ENCODE measurements at regions not wholly inside any gene's neighbourhood (a gene's known extent, or its start where the extent isn't known, plus 50 kb on each side); places are given as distances from the start of the nearest gene placed in this dataset.

- no peak for TF ChIP-seq SNAI2 (CRISPR knock-in tag; IDR thresholded peaks at IDR 0.05)
- no peak for TF ChIP-seq TOX (CRISPR knock-in tag; IDR thresholded peaks at IDR 0.05; ENCODE audit: borderline replicate concordance)
- no peak for TF ChIP-seq ISL1 (CRISPR knock-in tag; IDR thresholded peaks at IDR 0.05)
Observed at GRCh38 chr13:73984201-73984600, 150.0 kb downstream of the KLF12 start.

GRCh38 chr13:73983109-73983508 lies 151.1 kb downstream of the KLF12 start:
- no peak for ATAC-seq
- no peak for TF ChIP-seq PPARA (CRISPR knock-in tag; IDR thresholded peaks at IDR 0.05; ENCODE audit: borderline replicate concordance)
- no peak for TF ChIP-seq ESRRG (CRISPR knock-in tag; IDR thresholded peaks at IDR 0.05)
- TF ChIP-seq ZNF565 (CRISPR knock-in tag; conservative IDR thresholded peaks at IDR 0.05; ENCODE audit: low read depth), result no peak
- TF ChIP-seq SNAI2 (CRISPR knock-in tag; IDR thresholded peaks at IDR 0.05), result no peak
- TF ChIP-seq CREB5 (CRISPR knock-in tag; IDR thresholded peaks at IDR 0.05; ENCODE audit: low read depth), result no peak
- no peak for TF ChIP-seq ARNTL (CRISPR knock-in tag; IDR thresholded peaks at IDR 0.05; ENCODE audit: borderline replicate concordance, low read depth)
- no peak for TF ChIP-seq PATZ1 (CRISPR knock-in tag; IDR thresholded peaks at IDR 0.05; ENCODE audit: borderline replicate concordance)
- TF ChIP-seq TOX (CRISPR knock-in tag; IDR thresholded peaks at IDR 0.05; ENCODE audit: borderline replicate concordance), result no peak
- no peak for TF ChIP-seq ISL1 (CRISPR knock-in tag; IDR thresholded peaks at IDR 0.05)
- no peak for TF ChIP-seq TCF4 (CRISPR knock-in tag; IDR thresholded peaks at IDR 0.05; ENCODE audit: borderline replicate concordance)
- no peak for TF ChIP-seq POU6F1 (CRISPR knock-in tag; IDR thresholded peaks at IDR 0.05; ENCODE audit: borderline replicate concordance, low read depth)
- TF ChIP-seq OSR1 (CRISPR knock-in tag; IDR thresholded peaks at IDR 0.05), result no peak
- TF ChIP-seq CSDC2 (CRISPR knock-in tag; IDR thresholded peaks at IDR 0.05), result no peak
- no peak for TF ChIP-seq BACH2 (CRISPR knock-in tag; IDR thresholded peaks at IDR 0.05; ENCODE audit: borderline replicate concordance)
- TF ChIP-seq ZNF8 (CRISPR knock-in tag; IDR thresholded peaks at IDR 0.05), result no peak
- no peak for TF ChIP-seq ZFP3 (CRISPR knock-in tag; IDR thresholded peaks at IDR 0.05)
- no peak for TF ChIP-seq ZC3H10 (CRISPR knock-in tag; IDR thresholded peaks at IDR 0.05)
- no peak for TF ChIP-seq RARB (CRISPR knock-in tag; IDR thresholded peaks at IDR 0.05)
- TF ChIP-seq ZFP30 (CRISPR knock-in tag; IDR thresholded peaks at IDR 0.05), result no peak
- TF ChIP-seq TSHZ2 (CRISPR knock-in tag; IDR thresholded peaks at IDR 0.05), result no peak

More at GRCh38 chr13:73984201-73984600, 150.0 kb downstream of the KLF12 start:
- ATAC-seq, result no peak

GRCh38 chr13:73981595-73981994 lies 152.6 kb downstream of the KLF12 start:
- ATAC-seq, result no peak
- TF ChIP-seq ZNF565 (CRISPR knock-in tag; conservative IDR thresholded peaks at IDR 0.05; ENCODE audit: low read depth) (no peak), TCF4 (CRISPR knock-in tag; IDR thresholded peaks at IDR 0.05; ENCODE audit: borderline replicate concordance) (no peak), POU6F1 (CRISPR knock-in tag; IDR thresholded peaks at IDR 0.05; ENCODE audit: borderline replicate concordance, low read depth) (no peak), BACH2 (CRISPR knock-in tag; IDR thresholded peaks at IDR 0.05; ENCODE audit: borderline replicate concordance) (no peak), ISL1 (CRISPR knock-in tag; IDR thresholded peaks at IDR 0.05) (no peak), GLIS3 (CRISPR knock-in tag; IDR thresholded peaks at IDR 0.05) (no peak), CSDC2 (CRISPR knock-in tag; IDR thresholded peaks at IDR 0.05) (no peak), RARB (CRISPR knock-in tag; IDR thresholded peaks at IDR 0.05) (no peak), OSR1 (CRISPR knock-in tag; IDR thresholded peaks at IDR 0.05) (no peak), TSHZ2 (CRISPR knock-in tag; IDR thresholded peaks at IDR 0.05) (no peak), ZNF8 (CRISPR knock-in tag; IDR thresholded peaks at IDR 0.05) (no peak), ZC3H10 (CRISPR knock-in tag; IDR thresholded peaks at IDR 0.05) (no peak), CREB5 (CRISPR knock-in tag; IDR thresholded peaks at IDR 0.05; ENCODE audit: low read depth) (no peak), PPARA (CRISPR knock-in tag; IDR thresholded peaks at IDR 0.05; ENCODE audit: borderline replicate concordance) (no peak), ZFP3 (CRISPR knock-in tag; IDR thresholded peaks at IDR 0.05) (no peak), ZFP30 (CRISPR knock-in tag; IDR thresholded peaks at IDR 0.05) (no peak)
